A673 (cell line): ENCODE measurements at regions not wholly inside any gene's neighbourhood (a gene's known extent, or its start where the extent isn't known, plus 50 kb on each side); places are given as distances from the start of the nearest gene placed in this dataset.

Experiments used
- BruUV-seq: library from RNA; stranded (reverse); fragments of 400-500 nt; replicated peaks from 2 replicates; lab custom pipeline; 2021; lab: Mats Ljungman, UMichigan
- CTCF ChIA-PET: fragments of 300-600 bp; sonication (Branson Sonifier 250); formaldehyde crosslinking; loops from one replicate; lab custom pipeline; 2022; ENCODE audit warnings: antibody characterized with exemption; lab: Charles Lee
- POLR2A ChIA-PET: fragments of 300-600 bp; sonication (Branson Sonifier 250); formaldehyde crosslinking; loops from one replicate; lab custom pipeline; 2022; ENCODE audit warnings: antibody characterized with exemption; ENCODE audit not compliant: low non-redundant PET; lab: Charles Lee
- DNase-seq: peaks from one replicate; pipeline ENCODE4 v3.0.0-alpha.2; 2015; ENCODE audit warnings: low spot score
- H3K27ac ChIP-seq: fragments of 200-600 bp; sonication (generic); 2 replicates; pipeline ENCODE4 v1.5.1; 2016; ENCODE audit warnings: mixed run types, low read depth, mild to moderate bottlenecking, mixed read lengths, antibody characterized with exemption, low read length; ENCODE audit not compliant: poor library complexity, severe bottlenecking
- H3K27me3 ChIP-seq: fragments of 200-600 bp; sonication (generic); replicated peaks from 2 replicates; pipeline ENCODE4 v1.6.1; 2017; ENCODE audit warnings: mixed run types, low read depth, mild to moderate bottlenecking, mixed read lengths, antibody characterized with exemption, low read length; ENCODE audit not compliant: insufficient read depth, poor library complexity
- H3K36me3 ChIP-seq: fragments of 200-600 bp; sonication (generic); 2 replicates; pipeline ENCODE4 v1.6.1; 2016; ENCODE audit warnings: mixed run types, mild to moderate bottlenecking, mixed read lengths, antibody characterized with exemption, low read length; ENCODE audit not compliant: insufficient read depth, poor library complexity, severe bottlenecking
- H3K4me1 ChIP-seq: fragments of 200-600 bp; sonication (generic); 2 replicates; pipeline ENCODE4 v1.6.1; 2017; ENCODE audit warnings: mixed run types, mild to moderate bottlenecking, mixed read lengths, antibody characterized with exemption, low read length; ENCODE audit not compliant: insufficient read depth, poor library complexity, severe bottlenecking
- H3K4me3 ChIP-seq: fragments of 200-600 bp; sonication (generic); 2 replicates; pipeline ENCODE4 v1.5.1; 2016; ENCODE audit warnings: low read depth, mixed run types, mild to moderate bottlenecking, mixed read lengths, low read length; ENCODE audit not compliant: poor library complexity, severe bottlenecking
- H3K9me3 ChIP-seq: fragments of 200-600 bp; sonication (generic); 2 replicates; pipeline ENCODE4 v1.6.1; 2016; ENCODE audit warnings: mixed run types, low read depth, mild to moderate bottlenecking, mixed read lengths, antibody characterized with exemption, low read length; ENCODE audit not compliant: poor library complexity, severe bottlenecking
- EZH2 ChIP-seq: fragments of 200-600 bp; sonication (generic); IDR thresholded peaks from 2 replicates; pipeline ENCODE4 v1.6.1; 2017; ENCODE audit warnings: borderline replicate concordance, low read depth, mild to moderate bottlenecking, mixed read lengths, antibody characterized with exemption, low read length; ENCODE audit not compliant: poor library complexity, severe bottlenecking
- intact Hi-C: fragments of 100-400 bp; cut with micrococcal nuclease; formaldehyde crosslinking; loops from one replicate; pipeline ENCODE4 v1.10.0; 2022; ENCODE audit not compliant: unreplicated experiment
- TF ChIP-seq, protein P1 (sequence below): fragments of 300-800, 200-600 bp; sonication (generic); conservative IDR thresholded peaks from 2 replicates; pipeline ENCODE4 v1.5.1; 2017; ENCODE audit warnings: low read depth, mild to moderate bottlenecking, antibody characterized with exemption, low read length, moderate library complexity, mixed read lengths

DNA sequence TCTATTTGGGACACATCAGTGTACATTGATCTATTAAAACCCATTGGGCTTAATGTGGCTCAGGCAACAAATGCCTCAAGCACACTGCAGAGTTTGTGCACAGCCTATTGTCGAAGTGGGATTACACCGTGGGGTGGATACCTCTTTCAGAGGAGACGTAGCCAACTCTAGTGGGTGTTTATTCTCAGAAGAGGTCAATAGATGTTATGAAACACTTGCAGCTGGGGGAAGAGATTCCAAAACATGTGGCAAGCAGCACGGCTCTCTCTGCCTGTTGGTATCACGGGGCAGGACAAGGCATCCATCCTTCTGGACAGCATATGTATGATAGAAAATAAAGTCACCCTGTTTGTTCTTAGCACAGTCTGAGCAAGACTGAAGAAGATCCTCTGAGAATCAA is 121.4 kb upstream of the COPS8 start:
- Histone ChIP-seq H3K4me3 (no peak overlapping the region), H3K4me1 (no peaks in the 10 kb centered on the region), H3K9me3 (no peaks in the 10 kb centered on the region), H3K27me3 (no peaks in the 10 kb centered on the region), H3K27ac (no peak overlapping the region), H3K36me3 (no peaks in the 10 kb centered on the region)
- TF ChIP-seq, protein P1, sequence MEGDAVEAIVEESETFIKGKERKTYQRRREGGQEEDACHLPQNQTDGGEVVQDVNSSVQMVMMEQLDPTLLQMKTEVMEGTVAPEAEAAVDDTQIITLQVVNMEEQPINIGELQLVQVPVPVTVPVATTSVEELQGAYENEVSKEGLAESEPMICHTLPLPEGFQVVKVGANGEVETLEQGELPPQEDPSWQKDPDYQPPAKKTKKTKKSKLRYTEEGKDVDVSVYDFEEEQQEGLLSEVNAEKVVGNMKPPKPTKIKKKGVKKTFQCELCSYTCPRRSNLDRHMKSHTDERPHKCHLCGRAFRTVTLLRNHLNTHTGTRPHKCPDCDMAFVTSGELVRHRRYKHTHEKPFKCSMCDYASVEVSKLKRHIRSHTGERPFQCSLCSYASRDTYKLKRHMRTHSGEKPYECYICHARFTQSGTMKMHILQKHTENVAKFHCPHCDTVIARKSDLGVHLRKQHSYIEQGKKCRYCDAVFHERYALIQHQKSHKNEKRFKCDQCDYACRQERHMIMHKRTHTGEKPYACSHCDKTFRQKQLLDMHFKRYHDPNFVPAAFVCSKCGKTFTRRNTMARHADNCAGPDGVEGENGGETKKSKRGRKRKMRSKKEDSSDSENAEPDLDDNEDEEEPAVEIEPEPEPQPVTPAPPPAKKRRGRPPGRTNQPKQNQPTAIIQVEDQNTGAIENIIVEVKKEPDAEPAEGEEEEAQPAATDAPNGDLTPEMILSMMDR = no peak
- TF ChIP-seq EZH2 = no peak
- intact Hi-C loops = no loop called here
- ChIA-PET POLR2A (no interaction called here), CTCF (no interaction called here)
- no TSS peak for BruUV-seq
- no peak for DNase-seq

DNA sequence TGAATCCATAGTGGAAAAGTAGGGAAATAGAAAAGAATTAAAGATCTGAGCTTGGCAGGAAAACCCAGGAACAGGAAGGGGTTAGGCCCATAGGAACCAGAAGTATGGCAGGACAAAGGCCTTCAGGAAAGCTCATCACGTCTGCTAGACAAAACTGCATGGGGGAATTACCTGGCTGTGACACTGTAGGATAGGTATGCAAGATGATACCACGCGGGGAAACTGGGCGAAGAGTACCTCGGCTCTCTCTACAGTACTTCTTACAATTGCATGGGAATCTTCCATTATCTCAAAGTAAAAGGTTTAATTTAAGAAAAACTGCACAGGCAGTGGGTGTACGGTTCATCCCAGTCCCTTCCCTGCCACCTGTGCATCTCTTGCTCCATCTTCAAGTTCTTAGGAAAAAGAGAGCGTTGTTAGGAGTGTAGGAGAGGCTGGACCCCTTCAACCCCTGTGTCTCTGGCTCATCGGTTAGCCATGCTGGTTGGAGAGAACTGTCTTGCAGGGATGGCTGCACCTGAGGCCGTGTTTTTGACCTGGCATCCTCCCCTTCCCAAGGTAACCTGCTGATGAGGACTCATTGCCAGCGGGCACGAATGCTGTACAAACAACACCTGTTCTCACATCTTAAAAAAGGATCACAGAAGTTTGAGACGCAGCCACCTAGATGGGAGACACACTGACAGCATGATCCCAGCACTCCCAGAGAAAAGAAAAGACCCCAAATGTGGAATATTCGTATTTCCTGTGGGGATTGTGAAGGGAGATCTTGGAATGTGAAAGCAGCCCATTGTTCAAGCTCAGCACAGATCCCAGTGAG is 120.5 kb upstream of the COPS8 start:
- Histone ChIP-seq H3K27ac (no peak overlapping the region), H3K36me3 (no peaks in the 10 kb centered on the region), H3K27me3 (no peaks in the 10 kb centered on the region), H3K4me3 (no peak overlapping the region), H3K4me1 (no peaks in the 10 kb centered on the region), H3K9me3 (no peaks in the 10 kb centered on the region)
- TF ChIP-seq, protein P1 = no peak
- no peak for TF ChIP-seq EZH2
- intact Hi-C loops = no loop called here
- POLR2A ChIA-PET = no interaction called here
- no peak for DNase-seq
- CTCF ChIA-PET = no interaction called here
- BruUV-seq = no TSS peak

DNA sequence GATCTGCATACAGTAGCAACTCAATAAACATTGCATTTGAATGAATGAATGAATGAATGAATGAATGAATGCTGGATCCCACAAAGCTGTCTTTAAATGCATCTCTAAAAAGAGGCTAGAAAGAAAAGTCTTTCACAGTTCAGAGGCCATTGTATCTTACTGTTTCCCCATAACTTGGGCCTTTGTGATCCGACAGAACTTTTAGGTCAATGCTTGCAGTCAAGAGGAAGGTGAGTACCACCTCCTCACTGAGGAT is 119.9 kb upstream of the COPS8 start:
- no peak for TF ChIP-seq EZH2
- TF ChIP-seq, protein P1 = no peak
- H3K4me3 ChIP-seq = no peak overlapping the region
- no peaks in the 10 kb centered on the region for H3K4me1 ChIP-seq
- H3K36me3 ChIP-seq = no peaks in the 10 kb centered on the region
- POLR2A ChIA-PET = no interaction called here
- BruUV-seq = no TSS peak
- no peak for DNase-seq
- intact Hi-C loops = no loop called here
- CTCF ChIA-PET = no interaction called here
- H3K27me3 ChIP-seq = no peaks in the 10 kb centered on the region
- H3K9me3 ChIP-seq = no peaks in the 10 kb centered on the region
- no peak overlapping the region for H3K27ac ChIP-seq
